GM12864 (cell line): ENCODE measurements at regions not wholly inside any gene's neighbourhood (a gene's known extent, or its start where the extent isn't known, plus 50 kb on each side); places are given as distances from the start of the nearest gene placed in this dataset.

Experiments used
- DNase-seq: peaks from one replicate; pipeline ENCODE4 v3.0.0-alpha.2; 2011; ENCODE audit warnings: low read depth
- H3K4me3 ChIP-seq: 2 replicates; pipeline ENCODE4 v1.5.1; 2011; ENCODE audit warnings: mild to moderate bottlenecking, low read depth, low read length, control low read depth
- CTCF ChIP-seq: IDR thresholded peaks from 2 replicates; pipeline ENCODE4 v1.5.1; 2011; ENCODE audit warnings: low read depth, mild to moderate bottlenecking, moderate library complexity, low read length, control low read depth, inconsistent platforms; ENCODE audit errors: missing control alignments

- H3K4me3 ChIP-seq, result no peak overlapping the region
- no peak for TF ChIP-seq CTCF
These were observed 203.6 kb downstream of the ERMARD start for GRCh38 chr6:169954977-169955376.

GRCh38 chr6:169953686-169954085, 202.3 kb downstream of the ERMARD start:
- TF ChIP-seq CTCF, result no peak
- DNase-seq, result no peak
- no peak overlapping the region for H3K4me3 ChIP-seq

More at GRCh38 chr6:169954977-169955376, 203.6 kb downstream of the ERMARD start:
- DNase-seq, result no peak

- DNase-seq, result no peak
- TF ChIP-seq CTCF, result peak; percentile 41
- no peak overlapping the region for H3K4me3 ChIP-seq
These were observed 199.1 kb downstream of the ERMARD start for GRCh38 chr6:169950558-169950957.

- H3K4me3 ChIP-seq, result no peak overlapping the region
- DNase-seq, result peak; percentile 10
- no peak for TF ChIP-seq CTCF
These were observed 198.2 kb downstream of the ERMARD start for GRCh38 chr6:169949511-169950097.

- H3K4me3 ChIP-seq, result no peak overlapping the region
- DNase-seq, result no peak
- no peak for TF ChIP-seq CTCF
These were observed 195.5 kb downstream of the ERMARD start for GRCh38 chr6:169946971-169947370.

GRCh38 chr6:169945117-169945516, 193.7 kb downstream of the ERMARD start:
- DNase-seq, result no peak
- TF ChIP-seq CTCF, result no peak
- no peak overlapping the region for H3K4me3 ChIP-seq

GRCh38 chr6:169944415-169944814, 193.0 kb downstream of the ERMARD start:
- no peak overlapping the region for H3K4me3 ChIP-seq
- DNase-seq, result no peak
- TF ChIP-seq CTCF, result no peak
